GM12801 (cell line): ENCODE measurements at regions not wholly inside any gene's neighbourhood (a gene's known extent, or its start where the extent isn't known, plus 50 kb on each side); places are given as distances from the start of the nearest gene placed in this dataset.

Experiments
- TF ChIP-seq, protein P1 (sequence below): IDR thresholded peaks from one replicate; pipeline ENCODE4 v1.5.1; 2011; ENCODE audit warnings: control low read depth; ENCODE audit not compliant: insufficient read length; ENCODE audit errors: extremely low read depth

DNA sequence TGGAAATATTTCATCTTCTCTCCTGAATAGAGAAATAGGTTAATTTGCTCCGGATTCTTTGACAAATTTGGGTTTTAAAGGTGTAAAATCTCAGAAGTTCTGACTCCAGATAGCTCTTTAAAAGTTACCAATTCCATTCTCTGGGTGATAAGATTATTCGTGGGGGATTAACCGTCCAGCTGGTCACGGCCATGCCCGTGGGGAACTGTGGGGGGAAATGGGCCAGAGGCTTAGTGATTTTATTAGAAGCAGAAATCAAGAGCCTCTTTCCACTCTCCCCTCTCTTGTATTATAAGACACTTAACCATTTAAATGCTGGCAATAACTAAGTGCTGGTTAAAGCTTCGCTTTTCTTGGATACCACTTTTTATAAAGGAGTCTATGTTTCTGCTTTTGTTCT, 376.4 kb upstream of the KAZN start:
- TF ChIP-seq, protein P1, sequence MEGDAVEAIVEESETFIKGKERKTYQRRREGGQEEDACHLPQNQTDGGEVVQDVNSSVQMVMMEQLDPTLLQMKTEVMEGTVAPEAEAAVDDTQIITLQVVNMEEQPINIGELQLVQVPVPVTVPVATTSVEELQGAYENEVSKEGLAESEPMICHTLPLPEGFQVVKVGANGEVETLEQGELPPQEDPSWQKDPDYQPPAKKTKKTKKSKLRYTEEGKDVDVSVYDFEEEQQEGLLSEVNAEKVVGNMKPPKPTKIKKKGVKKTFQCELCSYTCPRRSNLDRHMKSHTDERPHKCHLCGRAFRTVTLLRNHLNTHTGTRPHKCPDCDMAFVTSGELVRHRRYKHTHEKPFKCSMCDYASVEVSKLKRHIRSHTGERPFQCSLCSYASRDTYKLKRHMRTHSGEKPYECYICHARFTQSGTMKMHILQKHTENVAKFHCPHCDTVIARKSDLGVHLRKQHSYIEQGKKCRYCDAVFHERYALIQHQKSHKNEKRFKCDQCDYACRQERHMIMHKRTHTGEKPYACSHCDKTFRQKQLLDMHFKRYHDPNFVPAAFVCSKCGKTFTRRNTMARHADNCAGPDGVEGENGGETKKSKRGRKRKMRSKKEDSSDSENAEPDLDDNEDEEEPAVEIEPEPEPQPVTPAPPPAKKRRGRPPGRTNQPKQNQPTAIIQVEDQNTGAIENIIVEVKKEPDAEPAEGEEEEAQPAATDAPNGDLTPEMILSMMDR, result no peak

DNA sequence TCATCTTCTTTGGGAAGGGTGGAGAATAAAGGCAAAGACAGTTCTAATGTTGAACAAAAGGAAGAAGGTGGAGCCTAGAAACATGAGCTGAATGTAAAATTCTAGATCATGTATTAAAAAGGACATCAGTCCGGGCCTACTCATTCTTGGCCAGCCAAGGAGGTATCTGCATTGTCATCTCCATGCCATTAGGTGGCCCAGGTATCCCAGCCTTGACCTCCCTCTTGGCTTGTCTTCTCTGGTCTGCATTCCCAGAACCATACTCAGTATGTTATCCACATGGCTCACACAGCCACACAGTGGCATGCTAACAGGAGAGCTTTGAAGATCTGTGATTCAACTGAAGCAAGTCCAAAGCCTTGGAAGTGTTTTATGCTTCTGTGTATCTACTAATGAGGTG, 369.8 kb upstream of the KAZN start:
- TF ChIP-seq, protein P1, result no peak

DNA sequence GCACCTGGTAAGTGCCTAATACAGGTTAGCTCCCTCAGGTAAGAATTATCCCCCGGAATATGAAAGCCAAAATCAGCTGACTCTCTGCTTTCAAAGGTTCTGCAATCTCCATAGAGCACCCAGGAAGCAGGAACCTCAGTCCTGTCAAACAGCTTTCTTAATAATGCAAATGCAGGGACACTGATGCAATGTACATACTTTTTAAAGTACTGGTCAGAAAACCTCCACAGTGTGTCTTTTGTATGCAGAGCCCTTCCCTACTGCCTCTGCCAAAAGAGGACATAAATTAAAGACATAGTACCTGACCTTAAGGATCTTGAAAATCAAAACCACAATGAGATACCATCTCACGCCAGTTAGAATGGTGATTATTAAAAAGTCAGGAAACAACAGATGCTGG, 365.0 kb upstream of the KAZN start:
- TF ChIP-seq, protein P1, result no peak

DNA sequence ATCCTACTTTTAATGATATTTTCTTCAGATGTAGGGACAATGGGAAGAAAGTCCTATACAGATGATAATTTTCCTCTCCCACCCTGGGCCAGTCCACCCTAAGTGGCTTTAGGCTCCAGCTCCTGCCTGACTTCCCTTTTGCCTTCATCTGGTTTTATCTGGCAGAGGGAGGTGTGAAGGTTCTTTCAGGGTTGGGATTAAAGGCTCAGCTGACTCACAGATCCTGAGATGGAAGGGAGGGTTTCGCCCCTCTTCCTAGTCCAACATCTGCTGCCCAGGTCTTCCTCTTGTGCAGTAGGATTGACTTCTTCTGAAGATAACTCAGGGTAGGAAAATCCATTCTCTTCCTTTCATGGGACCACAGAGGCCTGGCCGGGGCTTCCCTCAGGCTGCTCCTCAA, 362.4 kb upstream of the KAZN start:
- TF ChIP-seq, protein P1, result no peak

- TF ChIP-seq, protein P1, result no peak
These were observed 359.8 kb upstream of the KAZN start for GRCh38 chr1:14238472-14239307.

DNA sequence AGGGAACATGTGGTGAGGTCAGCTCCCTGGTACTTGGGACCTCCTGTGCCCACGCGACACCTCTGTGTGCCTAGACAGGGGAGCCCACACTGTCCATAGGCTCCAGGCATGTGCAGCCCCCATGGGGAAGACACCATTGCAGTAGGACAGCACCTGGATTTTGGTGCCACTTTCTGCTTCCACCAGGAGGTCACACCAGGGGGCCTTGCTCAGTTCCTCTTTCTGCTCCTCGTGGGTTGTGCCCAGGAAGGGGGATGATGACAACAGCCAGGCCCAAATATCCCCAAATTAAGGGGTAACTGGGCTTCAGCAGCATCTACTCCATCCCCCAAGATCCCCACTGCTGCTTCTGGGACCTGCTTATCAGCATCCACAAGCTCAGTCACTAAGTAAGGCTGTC, 358.2 kb upstream of the KAZN start:
- TF ChIP-seq, protein P1, result no peak

- TF ChIP-seq, protein P1, result no peak
These were observed 356.4 kb upstream of the KAZN start for GRCh38 chr1:14242123-14242522.
